ENCODE measurements at regions not wholly inside any gene's neighbourhood (a gene's known extent, or its start where the extent isn't known, plus 50 kb on each side); places are given as distances from the start of the nearest gene placed in this dataset.

GRCh38 chr2:173693044-173693589 lies 272.1 kb downstream of the SP3 start:
- Histone ChIP-seq H3K4me1 (no peaks in the 10 kb centered on the region), H3K9me3 (no peaks in the 10 kb centered on the region), H3K36me3 (no peaks in the 10 kb centered on the region), H3K27ac (no peak overlapping the region), H3K27me3 (no peaks in the 10 kb centered on the region), H3K4me3 (no peak overlapping the region)
- ATAC-seq: no peak
- TF ChIP-seq CTCF (IDR thresholded peaks at IDR 0.05 in 4 of 5, conservative IDR thresholded peaks at IDR 0.05 in 1 of 5) (no peak), POLR2A (IDR thresholded peaks at IDR 0.05) (no peak)
- intact Hi-C loops (cut with DNase I; ENCODE audit: low total_unique reads) (no loop called here), in situ Hi-C loops (cut with MboI; ENCODE audit: low sequenced_read_pairs in 4 of 4) (no loop called here)
- no peak for DNase-seq

DNA sequence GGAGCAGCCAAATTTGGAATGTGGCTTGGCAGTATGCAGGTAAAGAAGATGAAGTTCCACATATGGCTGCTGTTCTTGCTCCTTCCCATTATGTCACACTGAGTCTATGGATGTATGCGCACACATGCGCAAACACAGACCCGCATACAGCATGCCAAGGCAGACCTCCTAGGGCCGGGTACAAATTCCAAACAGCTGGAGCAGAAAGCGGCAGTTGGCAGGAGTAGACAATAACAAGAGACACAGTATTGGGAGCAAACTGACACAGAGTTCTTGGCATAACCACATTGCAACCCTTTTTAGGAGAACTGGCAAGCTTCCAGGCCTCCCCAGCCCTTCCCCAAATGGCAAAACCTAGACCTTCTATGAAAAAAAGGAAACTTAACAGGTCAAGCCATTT lies 268.9 kb downstream of the SP3 start:
- ATAC-seq (no peak), DNase-seq (no peak)
- no peak for TF ChIP-seq POLR2A (IDR thresholded peaks at IDR 0.05)
- no peak for TF ChIP-seq CTCF (IDR thresholded peaks at IDR 0.05 in 4 of 5, conservative IDR thresholded peaks at IDR 0.05 in 1 of 5)
- no peaks in the 10 kb centered on the region for H3K36me3 ChIP-seq
- H3K4me1 ChIP-seq: no peaks in the 10 kb centered on the region
- no peaks in the 10 kb centered on the region for H3K27me3 ChIP-seq
- intact Hi-C loops (cut with DNase I; ENCODE audit: low total_unique reads) (no loop called here), in situ Hi-C loops (cut with MboI; ENCODE audit: low sequenced_read_pairs in 4 of 4) (no loop called here)
- H3K27ac ChIP-seq: no peak overlapping the region
- H3K4me3 ChIP-seq: no peak overlapping the region
- H3K9me3 ChIP-seq: no peaks in the 10 kb centered on the region

DNA sequence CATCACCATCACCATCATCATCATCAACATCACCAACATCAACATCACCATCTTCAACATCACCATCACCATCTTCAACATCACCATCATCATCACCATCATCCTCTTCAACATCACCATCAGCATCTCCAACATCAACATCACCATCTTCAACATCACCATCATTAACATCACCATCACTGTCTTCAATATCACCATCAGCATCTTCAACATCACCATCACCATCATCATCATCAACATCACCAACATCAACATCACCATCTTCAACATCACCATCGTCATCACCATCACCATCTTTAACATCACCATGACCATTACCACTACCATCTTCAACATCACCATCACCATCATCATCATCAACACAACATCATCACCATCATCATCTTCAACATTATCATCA lies 267.2 kb downstream of the SP3 start:
- TF ChIP-seq CTCF (IDR thresholded peaks at IDR 0.05 in 4 of 5, conservative IDR thresholded peaks at IDR 0.05 in 1 of 5): no peak
- no peaks in the 10 kb centered on the region for H3K27me3 ChIP-seq
- H3K36me3 ChIP-seq: no peaks in the 10 kb centered on the region
- no peaks in the 10 kb centered on the region for H3K9me3 ChIP-seq
- in situ Hi-C loops (cut with MboI; ENCODE audit: low sequenced_read_pairs in 4 of 4) (no loop called here), intact Hi-C loops (cut with DNase I; ENCODE audit: low total_unique reads) (no loop called here)
- no peak overlapping the region for H3K4me3 ChIP-seq
- ATAC-seq: no peak
- no peak overlapping the region for H3K27ac ChIP-seq
- H3K4me1 ChIP-seq: no peaks in the 10 kb centered on the region
- DNase-seq: no peak

GRCh38 chr2:173705656-173706055 lies 259.5 kb downstream of the SP3 start:
- no peak for DNase-seq
- in situ Hi-C loops (cut with MboI; ENCODE audit: low sequenced_read_pairs in 4 of 4) (no loop called here), intact Hi-C loops (cut with DNase I; ENCODE audit: low total_unique reads) (no loop called here)
- H3K4me1 ChIP-seq: no peaks in the 10 kb centered on the region
- ATAC-seq: no peak
- no peaks in the 10 kb centered on the region for H3K9me3 ChIP-seq
- H3K36me3 ChIP-seq: no peaks in the 10 kb centered on the region
- H3K4me3 ChIP-seq: no peak overlapping the region
- no peak for TF ChIP-seq CTCF (IDR thresholded peaks at IDR 0.05 in 4 of 5, conservative IDR thresholded peaks at IDR 0.05 in 1 of 5)
- TF ChIP-seq POLR2A (IDR thresholded peaks at IDR 0.05): no peak
- H3K27ac ChIP-seq: no peak overlapping the region
- H3K27me3 ChIP-seq: no peaks in the 10 kb centered on the region

DNA sequence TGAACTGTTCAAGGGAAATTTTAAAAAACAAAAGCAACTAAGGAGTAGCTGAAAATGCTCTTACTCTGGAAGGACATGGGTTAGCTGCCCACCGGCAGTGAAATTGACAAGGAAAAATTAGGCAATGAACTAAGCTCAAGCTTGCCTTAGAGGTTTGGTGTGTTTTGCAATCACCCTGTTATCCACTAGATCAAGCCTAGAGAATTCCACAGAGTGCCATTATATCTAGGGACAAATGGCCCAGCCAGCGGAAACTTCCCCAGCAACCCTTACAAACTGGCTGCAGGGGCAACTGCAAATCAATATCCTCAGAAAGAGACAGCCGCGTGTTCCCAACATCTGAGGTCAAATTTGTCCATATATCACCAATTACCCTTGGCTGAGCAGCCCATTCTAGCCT lies 258.2 kb downstream of the SP3 start:
- intact Hi-C loops (cut with DNase I; ENCODE audit: low total_unique reads): no loop called here
- Histone ChIP-seq H3K4me3 (no peak overlapping the region), H3K27me3 (no peaks in the 10 kb centered on the region), H3K36me3 (no peaks in the 10 kb centered on the region), H3K27ac (no peak overlapping the region), H3K4me1 (no peaks in the 10 kb centered on the region), H3K9me3 (no peaks in the 10 kb centered on the region)
- TF ChIP-seq CTCF (IDR thresholded peaks at IDR 0.05 in 4 of 5, conservative IDR thresholded peaks at IDR 0.05 in 1 of 5): no peak
- no peak for TF ChIP-seq POLR2A (IDR thresholded peaks at IDR 0.05)
- ATAC-seq (no peak), DNase-seq (no peak)
- in situ Hi-C loops (cut with MboI; ENCODE audit: low sequenced_read_pairs in 4 of 4): no loop called here
